GM19324 (cell line): ENCODE measurements at regions not wholly inside any gene's neighbourhood (a gene's known extent, or its start where the extent isn't known, plus 50 kb on each side); places are given as distances from the start of the nearest gene placed in this dataset.
"Not testable (repeated sequence)": the region's sequence is repeated elsewhere in the genome, so short reads cannot be mapped to it uniquely, and the experiment has no call there.

Experiments used
- ATAC-seq: cut with Tn5 transposase; IDR thresholded peaks from one replicate; pipeline ENCODE4 v1.9.1; 2021; ENCODE audit warnings: mild to moderate bottlenecking, moderate library complexity; ENCODE audit not compliant: unreplicated experiment, low FRiP score

DNA sequence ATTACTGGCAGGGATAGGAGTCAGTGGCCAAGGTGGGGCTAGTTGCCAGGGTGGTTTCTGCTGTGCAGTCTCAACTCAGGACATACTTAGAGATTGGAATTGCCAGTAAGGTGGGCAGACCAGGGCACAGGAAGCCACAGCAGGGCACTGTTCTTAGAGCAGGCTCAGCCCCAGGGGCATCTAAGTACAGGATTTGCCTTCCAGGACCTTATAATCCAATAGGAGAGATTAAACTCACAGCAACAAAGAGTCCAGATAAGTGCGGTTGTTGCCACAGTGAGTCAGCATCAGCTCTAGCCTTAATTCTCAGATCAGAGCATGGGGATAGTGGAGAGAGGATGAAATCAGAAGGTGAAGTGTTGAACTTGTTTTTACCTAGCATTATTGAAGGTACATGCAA lies 265.8 kb upstream of the TRPC7 start:
- ATAC-seq, result no peak

- ATAC-seq, result no peak
Measured at GRCh38 chr5:136629125-136629792, 263.9 kb upstream of the TRPC7 start.

DNA sequence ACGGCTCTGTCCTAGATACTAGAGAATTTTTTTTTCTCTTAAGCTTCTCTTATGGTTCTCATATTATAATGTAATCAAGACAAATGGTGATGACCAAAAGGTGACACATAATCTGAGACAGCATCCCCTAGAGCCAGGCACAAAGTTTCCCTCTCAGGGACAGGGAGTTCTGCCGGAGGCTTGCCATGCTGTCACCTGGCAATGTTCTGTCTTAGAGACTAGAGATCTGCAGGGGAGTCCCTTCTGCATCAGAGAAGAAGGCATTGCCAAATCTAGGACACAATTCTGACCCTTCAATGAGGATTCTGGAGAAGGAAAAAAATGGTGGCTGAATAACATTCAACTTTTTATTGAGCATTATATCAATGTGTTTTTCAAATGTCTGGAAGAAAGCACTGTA lies 261.2 kb upstream of the TRPC7 start:
- no peak for ATAC-seq

DNA sequence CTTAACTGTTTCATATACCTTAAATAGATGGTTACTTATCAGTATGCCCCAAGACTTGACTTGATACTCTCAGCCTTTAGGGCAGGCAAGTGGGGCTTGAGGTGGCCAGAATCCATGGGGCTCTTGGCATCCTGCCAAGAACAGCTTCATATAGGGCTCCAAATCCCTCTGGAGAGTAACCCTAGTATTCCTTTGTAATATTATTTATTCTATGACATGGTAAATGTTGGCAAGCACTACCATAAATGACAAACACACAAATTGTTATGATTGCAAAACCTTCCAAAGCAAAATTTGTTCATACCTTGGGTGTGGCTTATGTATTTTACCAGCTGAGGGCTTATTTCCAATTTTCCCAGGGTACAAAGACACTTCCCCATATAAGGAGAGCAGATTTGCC lies 257.4 kb upstream of the TRPC7 start:
- ATAC-seq, result no peak

DNA sequence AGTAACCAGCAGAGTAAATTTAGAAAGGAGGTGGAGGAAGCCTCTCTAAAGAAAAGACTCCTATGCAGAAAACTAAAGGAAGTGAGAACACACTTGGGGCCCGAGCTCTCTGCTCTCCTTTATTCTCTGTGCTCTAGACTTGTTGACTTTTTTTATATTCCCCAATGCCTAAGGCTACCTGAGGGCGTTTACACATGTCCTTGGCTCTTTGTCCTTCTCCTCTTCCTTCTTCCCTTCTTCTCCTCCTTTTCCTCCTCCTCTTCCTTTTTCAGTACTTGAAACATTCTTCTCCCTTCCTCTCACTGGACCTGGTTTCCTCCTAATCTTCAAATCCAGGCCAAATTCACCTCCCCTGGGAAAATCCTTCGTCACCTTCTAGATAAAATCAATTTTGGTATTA lies 256.4 kb upstream of the TRPC7 start:
- ATAC-seq, result no peak

GRCh38 chr5:136620621-136621020 lies 255.3 kb upstream of the TRPC7 start:
- ATAC-seq, result no peak

- no peak for ATAC-seq
Measured at GRCh38 chr5:136620016-136620419, 254.7 kb upstream of the TRPC7 start.

DNA sequence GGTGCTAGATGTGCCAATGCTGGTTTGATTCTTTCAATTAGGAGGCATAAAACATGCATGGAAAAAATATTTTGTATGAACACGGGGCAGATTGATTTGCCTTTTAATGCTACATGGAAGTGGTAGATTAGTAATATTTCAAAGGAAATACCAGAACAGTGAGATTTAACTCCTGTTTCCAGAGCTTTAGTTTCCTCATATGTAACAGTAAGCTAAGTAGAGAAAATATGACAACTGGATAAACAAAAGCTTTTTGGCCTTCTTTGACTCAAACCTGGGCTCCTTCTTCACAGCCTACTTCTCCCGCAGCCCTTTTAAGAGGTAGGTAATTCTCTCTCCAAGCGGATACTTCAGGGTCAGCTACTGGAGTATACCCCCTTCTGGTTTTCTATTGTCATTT lies 254.2 kb upstream of the TRPC7 start:
- ATAC-seq, result no peak

- ATAC-seq, result no peak
Measured at GRCh38 chr5:136615251-136616119, 250.1 kb upstream of the TRPC7 start.

DNA sequence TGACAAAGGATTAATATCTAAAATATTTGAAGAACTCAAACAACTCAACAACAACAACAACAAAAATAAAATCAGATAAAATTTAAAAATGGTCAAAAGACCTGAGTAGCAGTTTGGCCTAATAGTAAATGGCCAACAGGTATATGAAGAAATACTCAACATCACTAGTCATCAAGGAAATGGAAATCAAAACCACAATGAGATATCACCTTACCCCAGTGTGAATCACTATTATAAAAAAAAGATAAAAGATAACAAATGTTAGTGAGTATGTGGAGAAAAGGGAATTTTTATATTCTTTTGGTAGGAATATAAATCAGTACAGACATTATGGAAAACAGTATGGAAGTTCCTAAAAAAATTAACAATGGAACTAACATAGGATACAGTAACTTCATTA lies 247.9 kb upstream of the TRPC7 start:
- ATAC-seq, result no peak

GRCh38 chr5:136605638-136606037 lies 240.3 kb upstream of the TRPC7 start:
- no peak for ATAC-seq

DNA sequence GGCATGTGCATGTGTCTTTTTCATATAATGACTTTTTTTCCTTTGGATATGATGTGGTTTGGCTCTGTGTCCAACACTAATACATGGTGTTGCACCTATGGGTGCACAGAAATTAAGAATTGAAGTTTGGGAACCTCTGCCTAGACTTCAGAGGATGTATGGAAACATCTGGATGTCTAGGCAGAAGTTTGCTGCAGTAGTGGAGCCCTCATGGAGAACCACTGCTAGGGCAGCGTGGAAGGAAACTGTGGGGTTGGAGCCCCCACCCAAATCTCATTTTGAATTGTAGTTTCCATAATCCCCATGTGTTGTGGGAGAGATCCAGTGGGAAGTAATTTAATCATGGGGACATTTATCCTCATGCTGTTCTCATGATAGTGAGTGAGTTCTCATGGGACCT lies 235.0 kb upstream of the TRPC7 start:
- ATAC-seq, result no peak

- ATAC-seq, result no peak
Measured at GRCh38 chr5:136598802-136599404, 233.6 kb upstream of the TRPC7 start.

DNA sequence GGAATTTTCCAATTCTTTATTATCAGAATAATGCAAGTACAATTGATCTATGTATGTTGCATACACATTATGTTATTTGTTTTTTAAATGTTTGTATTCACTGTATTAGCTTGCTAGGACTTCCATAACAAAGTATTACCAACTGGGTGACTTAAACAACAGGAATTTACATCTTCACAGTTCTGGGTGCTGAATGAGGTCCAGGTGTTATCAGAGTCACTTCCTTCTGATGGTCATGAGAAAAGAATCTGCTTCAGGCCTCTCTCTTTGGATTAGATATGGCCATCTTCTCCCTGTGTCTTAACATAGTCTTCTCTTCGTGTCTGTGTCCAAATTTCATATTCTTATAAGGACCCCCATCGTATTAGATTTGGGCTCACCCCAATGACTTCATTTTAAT lies 229.1 kb upstream of the TRPC7 start:
- ATAC-seq, result no peak

- ATAC-seq, result no peak
Measured at GRCh38 chr5:136590581-136590980, 225.2 kb upstream of the TRPC7 start.

DNA sequence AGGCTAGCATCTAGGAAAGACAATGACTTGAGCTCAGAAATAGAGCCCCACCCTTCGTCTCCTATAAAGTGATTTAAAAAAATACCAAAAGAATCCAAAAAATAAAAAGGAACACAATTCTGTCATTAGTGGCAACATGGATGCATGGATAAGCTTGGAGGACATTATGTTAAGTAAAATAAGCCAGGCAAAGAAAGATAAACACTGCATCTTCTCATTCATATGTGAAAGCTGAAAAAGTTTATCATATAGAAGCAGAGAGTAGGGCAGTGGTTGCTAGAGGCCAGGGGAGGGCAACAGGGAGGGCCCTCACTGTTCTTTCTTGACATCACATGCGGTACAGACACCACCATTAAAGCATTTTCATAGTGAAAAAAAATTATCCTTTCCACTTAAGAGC lies 220.9 kb upstream of the TRPC7 start:
- ATAC-seq, result no peak

GRCh38 chr5:136584474-136584873 lies 219.1 kb upstream of the TRPC7 start:
- ATAC-seq, result no peak

DNA sequence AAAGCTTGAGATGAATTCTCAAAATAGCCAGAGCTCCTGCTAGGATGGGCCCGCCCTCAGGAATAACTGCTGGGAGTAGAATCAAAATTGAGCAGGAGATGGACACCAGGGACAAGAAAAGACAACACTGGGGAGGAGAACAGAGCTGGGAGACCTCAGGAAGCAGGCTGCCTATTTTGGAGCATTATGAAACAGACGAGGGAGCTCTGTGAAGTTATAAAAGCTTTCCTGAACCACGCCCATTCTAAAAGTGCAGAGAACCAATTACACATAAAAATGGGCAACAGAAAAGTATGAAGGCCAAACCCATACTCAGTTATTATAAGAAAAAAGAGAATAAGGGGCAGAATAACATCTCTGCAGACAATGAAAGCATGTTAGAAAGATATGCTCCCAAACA lies 213.9 kb upstream of the TRPC7 start:
- no peak for ATAC-seq

DNA sequence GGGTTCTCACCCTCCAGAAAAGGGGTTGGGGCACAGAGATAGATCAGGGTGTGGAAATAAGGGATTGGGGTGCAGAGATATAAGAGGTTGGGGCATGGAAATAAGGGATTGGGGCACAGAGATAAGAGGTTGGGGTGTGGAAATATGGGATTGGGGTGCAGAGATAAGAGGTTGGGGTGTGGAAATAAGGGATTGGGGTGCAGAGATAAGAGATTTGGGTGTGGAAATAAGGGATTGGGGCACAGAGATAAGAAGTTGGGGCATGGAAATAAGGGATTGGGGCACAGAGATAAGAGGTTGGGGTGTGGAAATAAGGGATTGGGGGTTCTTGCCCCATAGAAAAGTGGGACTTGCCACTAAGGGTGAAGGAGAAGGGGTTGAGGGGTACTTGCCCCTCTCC lies 204.5 kb upstream of the TRPC7 start:
- ATAC-seq, result not testable (repeated sequence)

DNA sequence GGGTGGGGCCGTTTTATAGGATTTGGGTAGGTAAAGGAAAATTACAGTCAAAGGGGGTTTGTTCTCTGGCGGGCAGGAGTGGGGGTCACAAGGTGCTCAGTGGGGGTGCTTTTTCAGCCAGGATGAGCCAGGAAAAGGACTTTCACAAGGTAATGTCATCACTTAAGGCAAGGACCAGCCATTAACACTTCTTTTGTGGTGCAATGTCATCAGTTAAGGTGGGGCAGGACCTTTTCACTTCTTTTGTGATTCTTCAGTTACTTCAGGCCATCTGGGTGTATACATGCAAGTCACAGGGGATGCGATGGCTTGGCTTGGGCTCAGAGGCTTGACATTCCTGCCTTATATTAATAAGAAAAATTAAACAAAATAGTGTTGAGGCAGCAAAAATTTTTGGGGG lies 200.1 kb upstream of the TRPC7 start:
- not testable (repeated sequence) for ATAC-seq

DNA sequence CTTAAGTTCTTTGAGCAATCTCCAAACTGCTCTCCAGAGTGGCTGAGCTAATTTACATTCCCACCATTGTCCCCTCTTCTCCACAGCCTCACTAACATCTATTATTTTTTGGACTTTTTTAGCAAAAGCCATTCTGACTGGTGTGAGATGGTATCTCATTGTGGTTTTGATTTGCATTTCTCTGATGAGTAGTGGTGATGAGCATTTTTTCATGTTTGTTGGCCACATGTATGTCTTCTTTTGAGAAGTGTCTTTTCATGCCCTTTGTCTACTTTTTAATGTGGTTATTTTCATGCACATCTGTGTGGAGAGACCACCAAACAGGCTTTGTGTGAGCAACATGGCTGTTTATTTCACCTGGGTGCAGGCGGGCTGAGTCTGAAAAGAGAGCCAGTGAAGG lies 199.7 kb upstream of the TRPC7 start:
- ATAC-seq, result not testable (repeated sequence)

GRCh38 chr5:136564431-136564830 lies 199.1 kb upstream of the TRPC7 start:
- not testable (repeated sequence) for ATAC-seq
